ENCODE measurements at regions not wholly inside any gene's neighbourhood (a gene's known extent, or its start where the extent isn't known, plus 50 kb on each side); places are given as distances from the start of the nearest gene placed in this dataset.

- no peak for TF ChIP-seq POLR2AphosphoS5 (IDR thresholded peaks at IDR 0.05; ENCODE audit: low read depth, low read length)
- no peak for TF ChIP-seq CTCF (IDR thresholded peaks at IDR 0.05)
- TF ChIP-seq SIN3A (IDR thresholded peaks at IDR 0.05; ENCODE audit: borderline replicate concordance, insufficient read depth, low read depth, low read length): no peak
- TF ChIP-seq TCF7L2 (IDR thresholded peaks at IDR 0.05; ENCODE audit: low read depth, low read length): no peak
- POLR2A ChIA-PET: no interaction called here
- DNase-seq (ENCODE audit: low read depth, low spot score) (no peak), ATAC-seq (no peak)
- H3K4me3 ChIP-seq (ENCODE audit: low read depth in 2 of 2, low read length in 2 of 2): no peak overlapping the region
- in situ Hi-C loops (cut with HindIII; ENCODE audit: low pct_unique_long_range_greater_than_20kb, low sequenced_read_pairs) (no loop called here), intact Hi-C loops (cut with micrococcal nuclease; ENCODE audit: unreplicated experiment) (no loop called here)
- no peaks in the 10 kb centered on the region for H3K36me3 ChIP-seq (ENCODE audit: control insufficient read depth, insufficient read depth, low read length)
- H3K27ac ChIP-seq (ENCODE audit: low read length): no peak overlapping the region
- CTCF ChIA-PET: no interaction called here
- peaks cover 2% of the 10 kb centered on the region; the same call in 1 of the 2 replicates for H3K9me3 ChIP-seq (ENCODE audit: control insufficient read depth, insufficient read depth, low read depth, low read length)
- H3K4me1 ChIP-seq (ENCODE audit: control insufficient read depth, insufficient read depth, low read length): peaks cover 3% of the 10 kb centered on the region
- H3K27me3 ChIP-seq (ENCODE audit: control insufficient read depth, insufficient read depth, low read length): no peaks in the 10 kb centered on the region
- no TSS peak for BruUV-seq (replicated peaks)
Observed at GRCh38 chr1:54493608-54494007, 54.4 kb upstream of the ACOT11 start.

- H3K36me3 ChIP-seq (ENCODE audit: control insufficient read depth, insufficient read depth, low read length): no peaks in the 10 kb centered on the region
- ATAC-seq (no peak), DNase-seq (ENCODE audit: low read depth, low spot score) (no peak)
- no peaks in the 10 kb centered on the region for H3K9me3 ChIP-seq (ENCODE audit: control insufficient read depth, insufficient read depth, low read depth, low read length)
- H3K4me3 ChIP-seq (ENCODE audit: low read depth in 2 of 2, low read length in 2 of 2): no peak overlapping the region
- BruUV-seq (replicated peaks): no TSS peak
- intact Hi-C loops (cut with micrococcal nuclease; ENCODE audit: unreplicated experiment): no loop called here
- in situ Hi-C loops (cut with HindIII; ENCODE audit: low pct_unique_long_range_greater_than_20kb, low sequenced_read_pairs): no loop called here
- ChIA-PET POLR2A (interaction anchor here (0.6 kb wide), 1 partner anchor 655 kb away, joined by 10 read pairs; no protein-coding TSS in a partner anchor), CTCF (interaction anchor here (0.7 to 0.9 kb wide), 2 partner anchors 369 to 545 kb away, joined by 3 to 5 read pairs; partner anchors contain the start of gene IFT25)
- H3K27ac ChIP-seq (ENCODE audit: low read length): no peak overlapping the region
- no peaks in the 10 kb centered on the region for H3K27me3 ChIP-seq (ENCODE audit: control insufficient read depth, insufficient read depth, low read length)
- peaks cover 18% of the 10 kb centered on the region for H3K4me1 ChIP-seq (ENCODE audit: control insufficient read depth, insufficient read depth, low read length)
- TF ChIP-seq, protein P1, sequence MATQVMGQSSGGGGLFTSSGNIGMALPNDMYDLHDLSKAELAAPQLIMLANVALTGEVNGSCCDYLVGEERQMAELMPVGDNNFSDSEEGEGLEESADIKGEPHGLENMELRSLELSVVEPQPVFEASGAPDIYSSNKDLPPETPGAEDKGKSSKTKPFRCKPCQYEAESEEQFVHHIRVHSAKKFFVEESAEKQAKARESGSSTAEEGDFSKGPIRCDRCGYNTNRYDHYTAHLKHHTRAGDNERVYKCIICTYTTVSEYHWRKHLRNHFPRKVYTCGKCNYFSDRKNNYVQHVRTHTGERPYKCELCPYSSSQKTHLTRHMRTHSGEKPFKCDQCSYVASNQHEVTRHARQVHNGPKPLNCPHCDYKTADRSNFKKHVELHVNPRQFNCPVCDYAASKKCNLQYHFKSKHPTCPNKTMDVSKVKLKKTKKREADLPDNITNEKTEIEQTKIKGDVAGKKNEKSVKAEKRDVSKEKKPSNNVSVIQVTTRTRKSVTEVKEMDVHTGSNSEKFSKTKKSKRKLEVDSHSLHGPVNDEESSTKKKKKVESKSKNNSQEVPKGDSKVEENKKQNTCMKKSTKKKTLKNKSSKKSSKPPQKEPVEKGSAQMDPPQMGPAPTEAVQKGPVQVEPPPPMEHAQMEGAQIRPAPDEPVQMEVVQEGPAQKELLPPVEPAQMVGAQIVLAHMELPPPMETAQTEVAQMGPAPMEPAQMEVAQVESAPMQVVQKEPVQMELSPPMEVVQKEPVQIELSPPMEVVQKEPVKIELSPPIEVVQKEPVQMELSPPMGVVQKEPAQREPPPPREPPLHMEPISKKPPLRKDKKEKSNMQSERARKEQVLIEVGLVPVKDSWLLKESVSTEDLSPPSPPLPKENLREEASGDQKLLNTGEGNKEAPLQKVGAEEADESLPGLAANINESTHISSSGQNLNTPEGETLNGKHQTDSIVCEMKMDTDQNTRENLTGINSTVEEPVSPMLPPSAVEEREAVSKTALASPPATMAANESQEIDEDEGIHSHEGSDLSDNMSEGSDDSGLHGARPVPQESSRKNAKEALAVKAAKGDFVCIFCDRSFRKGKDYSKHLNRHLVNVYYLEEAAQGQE (IDR thresholded peaks at IDR 0.05; ENCODE audit: insufficient read depth in 1 of 2, low read depth in 2 of 2, low read length in 1 of 2): no peak
- no peak for TF ChIP-seq TCF7L2 (IDR thresholded peaks at IDR 0.05; ENCODE audit: low read depth, low read length)
Observed at GRCh38 chr1:54490361-54491248, 57.4 kb upstream of the ACOT11 start.

Data from Panc1 (cell line).